Thyroid gland (tissue), 4 donors: ENCODE measurements at regions not wholly inside any gene's neighbourhood (a gene's known extent, or its start where the extent isn't known, plus 50 kb on each side); places are given as distances from the start of the nearest gene placed in this dataset.

Experiments
- DNase-seq, 2 donors: peaks; one replicate each; pipeline ENCODE4 v3.0.0-alpha.2; 2019
- H3K27ac ChIP-seq, 3 donors: fragments of 200-600 bp; sonication (generic); 1 replicate in 2 of 3; 2 replicates in 1 of 3; pipeline ENCODE4 v1.5.1; 2016 to 2019; ENCODE audit warnings: mild to moderate bottlenecking in 1 of 3, moderate library complexity in 1 of 3
- H3K27me3 ChIP-seq: fragments of 200-600 bp; sonication (generic); one replicate; pipeline ENCODE4 v1.5.1; 2019
- H3K36me3 ChIP-seq, 2 donors: fragments of 200-600 bp; sonication (generic); one replicate each; pipeline ENCODE4 v1.5.1; 2016 to 2019
- H3K4me1 ChIP-seq, 2 donors: fragments of 200-600 bp; sonication (generic); one replicate each; pipeline ENCODE4 v1.5.1; 2017 to 2019
- H3K4me3 ChIP-seq, 3 donors: fragments of 200-600 bp; sonication (generic); replicated peaks in 1 of 3; 1 replicate in 2 of 3; 2 replicates in 1 of 3; pipeline ENCODE4 v1.5.1; 2016; ENCODE audit warnings: mild to moderate bottlenecking in 1 of 3
- H3K9me3 ChIP-seq: fragments of 200-600 bp; sonication (generic); one replicate; pipeline ENCODE4 v1.5.1; 2017
- POLR2A ChIP-seq, 2 donors: fragments of 450-650 bp; IDR thresholded peaks; one replicate each; pipeline ENCODE4 v1.6.1; 2017; ENCODE audit warnings: antibody characterized with exemption in 2 of 2, mild to moderate bottlenecking in 2 of 2, moderate library complexity in 1 of 2
- WGBS, 2 donors: methylation state at CpG; one replicate each; pipeline ENCODE4 v1.1.5; 2017; 5-methylcytosine and 5-hydroxymethylcytosine counted together
- intact Hi-C: fragments of 100-400 bp; cut with DNase I; formaldehyde crosslinking; loops from one replicate; pipeline ENCODE4 v1.15.1; 2023
- TF ChIP-seq, protein P1 (sequence below), 6 experiments: fragments of 200-600 bp in 3 of 6; fragments of 450-650 bp in 3 of 6; sonication (generic) in 3 of 6; IDR thresholded peaks; one replicate each; pipeline ENCODE4 v1.5.1; 2016 to 2019; ENCODE audit warnings: antibody characterized with exemption in 6 of 6, mild to moderate bottlenecking in 2 of 6, inconsistent platforms in 1 of 6, moderate library complexity in 1 of 6

DNA sequence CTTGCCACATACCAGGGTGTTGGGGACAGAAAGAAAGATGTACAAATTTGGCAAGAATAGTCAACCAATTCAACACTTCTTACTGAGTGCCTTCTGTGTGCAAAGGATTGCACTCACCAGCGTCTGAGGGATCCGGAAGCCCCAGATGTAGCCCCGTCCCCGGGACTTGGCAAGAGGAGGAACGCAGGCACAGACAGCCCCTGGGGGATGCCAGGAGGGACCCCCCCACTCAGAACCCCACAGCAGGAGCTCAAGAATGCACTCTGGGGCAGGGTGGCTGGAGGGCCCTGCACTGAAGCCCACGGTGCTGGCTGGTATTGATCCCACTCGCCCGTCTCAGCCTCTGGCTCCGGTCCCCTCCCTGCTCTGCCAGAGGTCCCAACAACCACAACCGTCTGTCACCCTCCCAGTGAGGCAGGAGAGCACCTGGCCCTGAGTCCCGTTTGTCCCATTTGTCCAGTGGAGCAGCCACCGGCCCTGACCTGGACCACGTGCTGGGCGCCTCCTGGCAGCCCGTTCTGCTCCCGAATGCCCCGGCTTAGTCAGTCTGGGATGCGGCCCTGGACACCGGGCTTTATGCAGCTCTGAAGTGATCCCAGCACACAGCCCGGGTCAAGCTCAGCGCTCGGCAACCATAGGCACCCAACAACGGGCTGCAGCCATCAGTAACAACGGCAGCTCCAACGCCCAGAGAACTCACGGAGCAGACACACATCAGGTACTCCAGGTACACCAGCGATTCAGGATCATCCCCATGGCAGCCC is 128.7 kb downstream of the DLL1 start:
- Histone ChIP-seq H3K9me3 (no peaks in the 10 kb centered on the region), H3K4me3 (no peak overlapping the region), H3K4me1 (no peaks in the 10 kb centered on the region), H3K27ac (no peak overlapping the region), H3K36me3 (no peaks in the 10 kb centered on the region), H3K27me3 (no peaks in the 10 kb centered on the region)
- intact Hi-C loops, result no loop called here
- DNase-seq, result no peak
- no peak for TF ChIP-seq POLR2A (IDR thresholded peaks at IDR 0.05)
- TF ChIP-seq, protein P1, sequence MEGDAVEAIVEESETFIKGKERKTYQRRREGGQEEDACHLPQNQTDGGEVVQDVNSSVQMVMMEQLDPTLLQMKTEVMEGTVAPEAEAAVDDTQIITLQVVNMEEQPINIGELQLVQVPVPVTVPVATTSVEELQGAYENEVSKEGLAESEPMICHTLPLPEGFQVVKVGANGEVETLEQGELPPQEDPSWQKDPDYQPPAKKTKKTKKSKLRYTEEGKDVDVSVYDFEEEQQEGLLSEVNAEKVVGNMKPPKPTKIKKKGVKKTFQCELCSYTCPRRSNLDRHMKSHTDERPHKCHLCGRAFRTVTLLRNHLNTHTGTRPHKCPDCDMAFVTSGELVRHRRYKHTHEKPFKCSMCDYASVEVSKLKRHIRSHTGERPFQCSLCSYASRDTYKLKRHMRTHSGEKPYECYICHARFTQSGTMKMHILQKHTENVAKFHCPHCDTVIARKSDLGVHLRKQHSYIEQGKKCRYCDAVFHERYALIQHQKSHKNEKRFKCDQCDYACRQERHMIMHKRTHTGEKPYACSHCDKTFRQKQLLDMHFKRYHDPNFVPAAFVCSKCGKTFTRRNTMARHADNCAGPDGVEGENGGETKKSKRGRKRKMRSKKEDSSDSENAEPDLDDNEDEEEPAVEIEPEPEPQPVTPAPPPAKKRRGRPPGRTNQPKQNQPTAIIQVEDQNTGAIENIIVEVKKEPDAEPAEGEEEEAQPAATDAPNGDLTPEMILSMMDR (IDR thresholded peaks at IDR 0.05), result no peak
- 89 to 91% methylated on average over 12 to 25 of the region's 27 CpGs for WGBS, 2 donors

DNA sequence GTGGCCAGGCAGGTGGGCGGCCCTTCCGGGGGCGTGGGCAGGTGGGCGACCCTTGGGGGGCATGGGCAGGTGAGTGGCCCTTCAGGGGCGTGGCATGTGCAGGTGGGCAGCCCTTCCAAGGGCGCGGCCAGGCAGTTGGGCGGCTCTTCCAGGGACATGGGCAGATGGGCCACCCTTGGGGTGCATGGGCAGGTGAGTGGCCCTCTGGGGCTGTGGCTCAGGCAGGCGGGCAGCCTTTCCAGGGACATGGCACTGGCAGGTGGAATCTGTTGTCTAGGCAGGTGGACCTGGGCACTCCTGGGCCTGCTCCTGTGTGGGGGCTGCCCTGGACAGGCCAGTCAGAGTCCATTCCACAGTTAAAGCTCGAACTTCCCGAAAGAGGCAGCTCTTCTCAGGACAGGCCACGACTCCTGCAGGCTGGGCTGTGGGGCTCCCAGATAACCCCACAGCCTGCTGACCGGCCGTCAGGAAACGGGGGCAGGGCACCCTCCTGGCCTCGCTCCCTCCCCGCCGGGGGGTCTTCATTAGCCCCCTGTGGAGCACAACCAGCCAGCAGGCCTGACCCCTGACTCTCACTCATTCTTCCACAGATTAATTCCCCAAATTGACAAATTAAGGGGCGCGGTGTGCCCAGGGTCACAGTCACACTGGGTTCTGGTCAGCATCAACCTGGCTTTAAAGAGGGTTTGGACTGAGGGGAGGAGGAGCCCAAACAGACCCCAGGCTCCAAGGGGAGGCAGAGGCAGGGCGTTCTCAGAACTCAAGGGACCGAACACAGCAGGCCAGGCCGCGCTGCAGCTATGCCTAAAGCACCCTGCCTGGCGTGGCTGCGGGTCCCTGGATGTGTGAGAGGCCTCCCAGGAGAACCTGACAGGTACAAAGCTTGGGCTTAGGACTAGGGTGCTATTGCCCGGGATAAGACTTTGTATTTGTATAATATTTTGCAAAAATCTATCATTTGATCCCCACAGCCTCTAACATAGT is 130.0 kb downstream of the DLL1 start:
- intact Hi-C loops, result no loop called here
- H3K9me3 ChIP-seq, result no peaks in the 10 kb centered on the region
- DNase-seq, result no peak
- H3K4me3 ChIP-seq, result no peak overlapping the region
- H3K36me3 ChIP-seq, result no peaks in the 10 kb centered on the region
- no peak for TF ChIP-seq POLR2A (IDR thresholded peaks at IDR 0.05)
- TF ChIP-seq, protein P1 (IDR thresholded peaks at IDR 0.05), result no peak
- 89 to 91% methylated on average over 23 to 26 of the region's 27 CpGs for WGBS, 2 donors
- H3K27me3 ChIP-seq, result no peaks in the 10 kb centered on the region
- H3K27ac ChIP-seq, result no peak overlapping the region
- H3K4me1 ChIP-seq, result no peaks in the 10 kb centered on the region

DNA sequence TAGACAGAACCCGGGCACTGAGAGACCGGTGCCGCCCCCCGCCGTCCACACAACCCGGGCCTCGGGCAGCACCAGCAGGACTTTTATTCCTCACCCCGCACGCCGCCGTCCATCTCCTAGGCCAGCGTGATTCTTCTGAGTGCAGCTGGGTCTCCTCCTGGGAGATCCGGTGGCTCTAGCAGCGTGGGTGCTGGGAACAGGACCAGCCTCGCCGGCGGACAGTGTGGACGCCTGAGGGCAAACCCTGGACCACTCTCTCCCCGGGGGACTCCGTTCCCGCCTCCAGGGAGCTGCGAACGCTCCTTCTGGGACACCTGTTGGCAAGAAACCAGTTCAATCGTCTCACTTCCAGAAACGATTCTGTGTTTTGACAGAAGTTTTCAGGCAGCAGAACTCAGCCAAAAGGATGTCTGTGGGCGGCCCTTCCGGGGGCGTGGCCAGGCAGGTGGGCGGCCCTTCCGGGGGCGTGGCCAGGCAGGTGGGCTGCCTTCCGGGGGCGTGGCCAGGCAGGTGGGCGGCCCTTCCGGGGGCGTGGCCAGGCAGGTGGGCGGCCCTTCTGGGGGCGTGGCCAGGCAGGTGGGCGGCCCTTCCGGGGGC is 130.7 kb downstream of the DLL1 start:
- Histone ChIP-seq H3K9me3 (no peaks in the 10 kb centered on the region), H3K27ac (no peak overlapping the region), H3K4me3 (no peak overlapping the region), H3K4me1 (no peaks in the 10 kb centered on the region), H3K27me3 (no peaks in the 10 kb centered on the region), H3K36me3 (no peaks in the 10 kb centered on the region)
- no peak for TF ChIP-seq POLR2A (IDR thresholded peaks at IDR 0.05)
- TF ChIP-seq, protein P1 (IDR thresholded peaks at IDR 0.05), result no peak
- no peak for DNase-seq
- intact Hi-C loops, result no loop called here
- WGBS, 2 donors, result 92 to 93% methylated on average over 23 to 27 of the region's 40 CpGs

DNA sequence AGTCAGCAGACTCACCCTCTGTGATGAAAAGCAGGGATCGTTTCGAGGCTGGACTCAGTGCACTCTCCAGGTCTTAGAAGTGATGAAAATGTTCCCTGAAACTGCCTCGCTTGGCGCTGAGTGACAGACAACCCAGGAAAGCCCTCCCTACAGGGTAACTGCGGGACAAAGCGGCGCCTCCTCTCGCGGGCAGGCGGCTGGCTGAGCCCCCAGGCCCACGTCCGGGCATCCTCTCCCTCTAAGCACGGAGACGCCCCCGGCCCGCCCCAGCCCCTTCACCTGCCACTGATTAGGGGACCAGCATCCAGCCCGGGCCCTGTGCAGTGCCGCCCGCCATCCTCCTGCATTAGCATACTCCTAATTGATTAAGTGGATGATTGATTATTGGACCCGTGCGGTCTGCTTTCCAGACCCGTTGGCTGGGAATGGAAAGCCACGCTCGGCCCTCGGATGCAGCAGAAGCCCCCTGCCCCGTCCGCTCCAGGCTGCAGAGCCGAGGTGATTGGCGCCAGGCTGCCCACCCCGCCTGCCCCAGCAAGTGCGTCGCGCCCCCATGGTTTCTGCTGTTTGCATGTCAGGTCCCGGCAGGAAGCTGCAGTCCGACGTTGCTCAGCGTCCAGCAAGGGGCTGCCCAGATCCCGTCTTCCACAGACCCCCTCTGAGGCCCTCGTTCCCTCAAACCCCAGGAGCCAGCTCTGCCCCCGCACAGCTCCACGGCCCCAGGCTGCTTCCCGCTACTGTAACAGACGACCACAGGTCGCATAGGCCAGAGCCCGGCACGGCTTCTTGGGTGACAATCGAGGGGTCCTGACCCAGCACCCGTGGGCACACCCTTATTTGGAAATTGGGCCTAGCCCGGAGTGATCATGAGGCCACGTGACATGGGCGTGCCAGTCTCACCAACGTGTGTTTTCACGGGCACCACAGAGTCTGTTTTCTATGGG is 131.6 kb downstream of the DLL1 start:
- Histone ChIP-seq H3K27me3 (no peaks in the 10 kb centered on the region), H3K36me3 (no peaks in the 10 kb centered on the region), H3K9me3 (no peaks in the 10 kb centered on the region), H3K4me1 (no peaks in the 10 kb centered on the region), H3K4me3 (no peak overlapping the region), H3K27ac (no peak overlapping the region)
- no peak for DNase-seq
- TF ChIP-seq, protein P1 (IDR thresholded peaks at IDR 0.05), result no peak
- no peak for TF ChIP-seq POLR2A (IDR thresholded peaks at IDR 0.05)
- WGBS, 2 donors, result 89 to 91% methylated on average over 46 to 48 of the region's 53 CpGs
- intact Hi-C loops, result loop anchor here (10.0 kb wide), 1 partner anchor 174 kb away; no protein-coding TSS in a partner anchor
